ENCODE measurements at regions not wholly inside any gene's neighbourhood (a gene's known extent, or its start where the extent isn't known, plus 50 kb on each side); places are given as distances from the start of the nearest gene placed in this dataset.

DNA sequence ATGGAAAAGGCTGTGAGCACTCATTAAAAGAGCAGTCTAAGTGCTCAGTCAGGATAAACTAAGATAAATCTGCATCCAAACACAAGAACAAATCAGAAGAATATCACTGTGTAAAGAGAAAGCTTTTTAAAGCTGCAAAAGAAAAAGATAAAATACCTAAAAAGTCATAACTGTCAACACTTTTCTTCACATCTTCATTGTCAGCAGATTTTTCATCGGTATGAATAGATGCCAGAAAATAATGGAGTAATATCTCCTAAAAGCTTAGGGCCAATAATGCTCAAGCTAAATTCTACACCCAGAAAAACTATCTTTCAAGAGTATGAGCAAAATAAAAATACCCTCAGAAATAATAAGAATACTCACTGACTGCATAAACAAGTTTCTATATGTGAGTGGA is 54.0 kb upstream of the PALMD start:
- no peak overlapping the region for H3K4me3 ChIP-seq (ENCODE audit: low read length, poor library complexity, severe bottlenecking)
- H3K27me3 ChIP-seq (ENCODE audit: insufficient read depth, low read length, poor library complexity, severe bottlenecking) = no peaks in the 10 kb centered on the region
- H3K9ac ChIP-seq (ENCODE audit: low read depth, low read length, poor library complexity, severe bottlenecking) = no peak overlapping the region
- H3K4me1 ChIP-seq (ENCODE audit: insufficient read depth, low read length, poor library complexity, severe bottlenecking) = peaks cover 4% of the 10 kb centered on the region
- H4K20me1 ChIP-seq (ENCODE audit: insufficient read depth, low read length, poor library complexity, severe bottlenecking) = no peaks in the 10 kb centered on the region
- no peak overlapping the region for H3K4me2 ChIP-seq (ENCODE audit: low read depth, low read length, poor library complexity, severe bottlenecking)
- no peaks in the 10 kb centered on the region for H3K79me2 ChIP-seq (ENCODE audit: insufficient read depth, low read length)
- no peaks in the 10 kb centered on the region for H3K9me2 ChIP-seq (replicated peaks; ENCODE audit: low read depth, low read length)
- H2AFZ ChIP-seq (ENCODE audit: low read length) = no peak overlapping the region
- TF ChIP-seq CTCF (conservative IDR thresholded peaks at IDR 0.05; ENCODE audit: low read length) (no peak), EZH2phosphoT487 (IDR thresholded peaks at IDR 0.05; ENCODE audit: borderline replicate concordance) (no peak)
- H3K36me3 ChIP-seq (ENCODE audit: insufficient read depth, low read length) = no peaks in the 10 kb centered on the region
- no peaks in the 10 kb centered on the region for H3K9me3 ChIP-seq (ENCODE audit: insufficient read depth, low read depth, low read length)
- no peaks in the 10 kb centered on the region for H3F3A ChIP-seq (ENCODE audit: low read depth)

DNA sequence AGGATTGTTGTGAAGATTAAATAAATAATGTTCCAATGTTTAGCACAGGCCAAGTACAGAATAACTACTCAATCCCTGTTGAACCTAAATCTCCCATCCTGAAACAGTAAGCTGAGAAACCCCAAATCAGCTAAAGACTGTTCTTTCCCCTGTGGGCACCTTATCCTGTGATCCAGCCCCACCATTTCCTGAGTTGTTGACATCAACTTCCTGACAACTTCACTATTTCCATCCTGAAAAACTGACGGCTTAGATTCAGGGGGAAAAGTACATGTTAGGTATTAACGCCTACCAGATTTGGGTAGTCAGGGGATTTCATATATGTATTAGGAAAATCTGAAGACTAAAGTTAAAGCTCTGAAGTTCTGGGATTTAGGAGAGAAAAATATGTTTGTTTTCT is 51.7 kb upstream of the PALMD start:
- no peaks in the 10 kb centered on the region for H4K20me1 ChIP-seq (ENCODE audit: insufficient read depth, low read length, poor library complexity, severe bottlenecking)
- H3K36me3 ChIP-seq (ENCODE audit: insufficient read depth, low read length) = no peaks in the 10 kb centered on the region
- H3K79me2 ChIP-seq (ENCODE audit: insufficient read depth, low read length) = no peaks in the 10 kb centered on the region
- H3K27me3 ChIP-seq (ENCODE audit: insufficient read depth, low read length, poor library complexity, severe bottlenecking) = no peaks in the 10 kb centered on the region
- peaks cover 4% of the 10 kb centered on the region for H3K4me1 ChIP-seq (ENCODE audit: insufficient read depth, low read length, poor library complexity, severe bottlenecking)
- no peak overlapping the region for H2AFZ ChIP-seq (ENCODE audit: low read length)
- no peak overlapping the region for H3K9ac ChIP-seq (ENCODE audit: low read depth, low read length, poor library complexity, severe bottlenecking)
- H3F3A ChIP-seq (ENCODE audit: low read depth) = no peaks in the 10 kb centered on the region
- no peaks in the 10 kb centered on the region for H3K9me2 ChIP-seq (replicated peaks; ENCODE audit: low read depth, low read length)
- no peak overlapping the region for H3K4me2 ChIP-seq (ENCODE audit: low read depth, low read length, poor library complexity, severe bottlenecking)
- no peaks in the 10 kb centered on the region for H3K9me3 ChIP-seq (ENCODE audit: insufficient read depth, low read depth, low read length)
- no peak for TF ChIP-seq EZH2phosphoT487 (IDR thresholded peaks at IDR 0.05; ENCODE audit: borderline replicate concordance)
- no peak for TF ChIP-seq CTCF (conservative IDR thresholded peaks at IDR 0.05; ENCODE audit: low read length)
- H3K4me3 ChIP-seq (ENCODE audit: low read length, poor library complexity, severe bottlenecking) = no peak overlapping the region

DNA sequence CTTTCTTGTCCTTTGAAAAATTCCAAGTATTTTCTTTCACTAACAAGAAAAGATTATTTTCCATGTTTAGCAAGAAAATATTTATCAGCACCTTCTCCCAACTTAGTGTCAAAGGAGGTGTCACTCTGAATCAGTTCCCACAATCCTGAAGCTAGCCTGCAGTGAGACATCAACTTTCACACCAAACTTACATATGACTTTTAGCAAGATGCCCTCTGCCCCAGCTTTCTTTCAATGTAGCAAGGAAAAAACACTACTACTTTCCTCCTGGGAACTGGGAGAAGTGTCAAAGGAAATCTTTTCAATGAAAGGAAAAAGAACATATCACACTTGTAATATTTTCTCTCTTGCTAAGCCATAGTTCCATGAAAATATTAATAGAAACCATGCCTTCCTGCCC is 50.9 kb upstream of the PALMD start:
- H3K4me3 ChIP-seq (ENCODE audit: low read length, poor library complexity, severe bottlenecking) = no peak overlapping the region
- H3F3A ChIP-seq (ENCODE audit: low read depth) = no peaks in the 10 kb centered on the region
- H3K9me2 ChIP-seq (replicated peaks; ENCODE audit: low read depth, low read length) = no peaks in the 10 kb centered on the region
- no peaks in the 10 kb centered on the region for H3K27me3 ChIP-seq (ENCODE audit: insufficient read depth, low read length, poor library complexity, severe bottlenecking)
- H2AFZ ChIP-seq (ENCODE audit: low read length) = no peak overlapping the region
- H4K20me1 ChIP-seq (ENCODE audit: insufficient read depth, low read length, poor library complexity, severe bottlenecking) = no peaks in the 10 kb centered on the region
- H3K36me3 ChIP-seq (ENCODE audit: insufficient read depth, low read length) = no peaks in the 10 kb centered on the region
- no peaks in the 10 kb centered on the region for H3K79me2 ChIP-seq (ENCODE audit: insufficient read depth, low read length)
- H3K9me3 ChIP-seq (ENCODE audit: insufficient read depth, low read depth, low read length) = no peaks in the 10 kb centered on the region
- H3K4me1 ChIP-seq (ENCODE audit: insufficient read depth, low read length, poor library complexity, severe bottlenecking) = peaks cover 4% of the 10 kb centered on the region
- no peak overlapping the region for H3K4me2 ChIP-seq (ENCODE audit: low read depth, low read length, poor library complexity, severe bottlenecking)
- no peak for TF ChIP-seq CTCF (conservative IDR thresholded peaks at IDR 0.05; ENCODE audit: low read length)
- H3K9ac ChIP-seq (ENCODE audit: low read depth, low read length, poor library complexity, severe bottlenecking) = no peak overlapping the region
